ENCODE measurements at regions not wholly inside any gene's neighbourhood (a gene's known extent, or its start where the extent isn't known, plus 50 kb on each side); places are given as distances from the start of the nearest gene placed in this dataset.

DNA sequence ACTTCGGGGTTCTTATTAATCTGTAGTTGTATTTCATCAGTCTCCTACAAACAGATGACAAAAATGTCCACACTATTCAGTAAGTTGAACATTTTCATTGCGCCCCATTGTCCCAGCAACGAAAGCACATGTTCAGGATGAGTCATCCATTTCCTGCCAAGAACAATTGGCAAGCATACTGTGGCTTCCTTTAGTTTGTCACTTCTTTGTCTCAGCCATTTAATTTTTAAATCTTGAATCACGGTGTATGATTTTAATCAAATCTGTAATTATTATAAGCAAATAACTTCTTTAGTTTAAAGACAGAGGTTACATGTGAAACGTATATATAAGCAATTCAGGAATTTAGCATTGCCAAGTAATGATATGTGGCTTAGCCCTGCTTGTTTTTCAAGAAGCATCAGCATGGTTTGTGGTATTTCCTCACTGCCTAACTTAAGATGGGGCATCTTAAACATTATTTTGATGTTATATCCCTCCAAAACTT, 211.3 kb upstream of the KRR1 start:
- peak; percentile 24 for DNase-seq (ENCODE audit: low read depth)

DNA sequence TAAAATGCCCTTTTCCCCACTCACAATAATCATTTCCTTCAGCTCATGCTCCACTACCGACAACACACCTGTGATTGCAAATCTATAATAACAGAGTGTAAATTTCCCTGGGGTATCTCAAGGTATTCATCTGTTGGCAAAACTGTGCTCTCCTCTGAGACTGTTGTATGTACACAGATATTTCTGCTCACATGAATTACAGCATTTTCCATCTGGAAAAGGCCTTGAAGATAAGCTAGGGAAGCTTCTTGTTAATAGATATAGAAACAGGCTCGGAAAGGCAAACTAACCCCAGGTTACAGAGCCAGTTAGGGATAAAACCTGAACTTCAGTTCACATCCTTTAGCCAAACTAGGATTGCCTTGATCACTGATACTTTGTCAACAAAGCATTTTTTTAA, 210.4 kb upstream of the KRR1 start:
- DNase-seq (ENCODE audit: low read depth) = no peak

DNA sequence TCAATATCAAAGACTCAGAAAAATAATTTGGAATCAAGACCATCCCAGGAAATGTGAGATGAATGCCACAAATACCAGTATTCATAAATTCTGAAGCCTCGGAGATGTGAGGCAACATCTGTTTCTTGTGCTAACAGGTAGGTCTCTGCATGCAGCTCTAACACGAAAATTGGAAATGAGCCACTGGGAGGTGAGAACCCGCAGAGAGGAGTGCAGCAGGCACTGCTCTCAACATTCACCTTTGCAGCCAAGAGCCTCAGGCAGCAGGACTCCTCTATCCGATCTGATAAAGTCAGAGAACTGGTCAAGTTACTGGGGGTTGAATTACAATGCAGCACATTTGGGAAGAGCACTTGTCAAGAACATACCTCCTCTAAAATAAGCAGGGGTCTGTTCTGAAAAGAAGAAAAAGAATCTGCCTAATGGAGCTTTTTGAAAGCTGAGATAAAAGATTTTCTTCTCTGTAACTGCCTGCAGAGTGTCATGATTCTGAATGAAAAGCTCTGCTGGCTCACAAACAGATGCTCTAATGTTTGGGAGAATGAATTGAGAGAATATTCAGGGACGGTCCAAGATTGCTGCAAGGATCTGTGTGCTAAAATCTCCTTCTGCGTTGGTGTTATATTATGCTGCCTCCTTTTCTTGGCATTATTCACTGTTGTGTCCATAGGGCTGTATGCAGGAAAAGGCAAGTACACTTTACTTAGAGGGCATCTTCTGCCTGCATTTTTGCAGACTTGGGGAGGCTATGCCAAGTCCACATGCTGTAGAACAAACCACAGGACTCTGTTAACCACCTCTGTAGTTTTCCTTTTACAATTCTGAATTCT, 209.6 kb upstream of the KRR1 start:
- no peak for DNase-seq (ENCODE audit: low read depth)

DNA sequence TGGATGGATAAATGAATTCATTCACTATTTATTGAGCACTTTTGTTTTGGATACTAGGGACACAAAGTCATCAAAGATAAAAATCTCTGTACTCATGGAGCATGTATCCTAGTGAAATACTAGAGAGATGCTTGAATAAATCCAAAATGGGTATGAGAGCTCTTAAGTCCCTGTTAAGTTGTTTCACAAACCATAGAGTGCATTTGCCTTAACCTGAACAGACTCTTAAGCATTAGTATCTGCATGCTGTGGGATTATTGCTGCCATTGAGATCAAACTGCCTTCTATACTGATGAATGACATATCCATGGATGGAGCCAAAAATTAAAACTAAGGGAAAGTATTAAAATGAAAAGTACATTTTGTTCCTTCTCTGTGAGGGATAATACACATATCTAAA, 206.5 kb upstream of the KRR1 start:
- no peak for DNase-seq (ENCODE audit: low read depth)

DNA sequence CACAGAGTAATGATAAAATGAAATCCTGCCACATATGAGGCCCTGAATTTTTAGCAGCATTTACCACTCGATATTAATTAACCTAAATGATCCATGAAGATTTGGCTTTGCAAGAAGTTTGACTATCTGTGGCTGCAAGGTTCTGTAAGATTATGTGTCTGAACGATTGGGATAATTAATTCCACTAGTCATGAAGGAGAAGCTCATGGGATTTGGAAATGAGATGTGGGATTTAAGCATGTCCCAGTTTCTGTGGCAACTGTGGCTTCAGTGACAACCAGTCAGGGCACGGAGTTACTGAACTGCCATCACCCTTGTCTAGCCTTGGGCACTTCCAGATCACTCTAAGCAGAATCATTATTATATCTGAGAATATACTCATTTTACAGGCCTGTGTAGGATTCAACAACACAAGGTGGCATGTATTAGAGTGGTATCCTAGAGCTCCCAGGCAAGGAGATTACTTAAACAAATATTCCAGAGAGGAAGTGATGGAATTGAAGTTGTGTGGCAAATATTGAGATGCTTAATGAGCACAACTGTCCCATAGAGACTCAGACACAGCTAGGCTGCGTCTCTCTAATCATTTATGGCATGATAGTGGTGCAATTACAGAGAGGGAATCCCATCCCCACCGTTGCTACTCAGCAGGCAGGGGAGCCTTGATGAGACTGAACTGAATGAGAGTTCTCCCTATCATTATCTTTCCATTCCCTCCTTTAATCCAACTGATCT, 205.0 kb upstream of the KRR1 start:
- DNase-seq (ENCODE audit: low read depth) = no peak

DNA sequence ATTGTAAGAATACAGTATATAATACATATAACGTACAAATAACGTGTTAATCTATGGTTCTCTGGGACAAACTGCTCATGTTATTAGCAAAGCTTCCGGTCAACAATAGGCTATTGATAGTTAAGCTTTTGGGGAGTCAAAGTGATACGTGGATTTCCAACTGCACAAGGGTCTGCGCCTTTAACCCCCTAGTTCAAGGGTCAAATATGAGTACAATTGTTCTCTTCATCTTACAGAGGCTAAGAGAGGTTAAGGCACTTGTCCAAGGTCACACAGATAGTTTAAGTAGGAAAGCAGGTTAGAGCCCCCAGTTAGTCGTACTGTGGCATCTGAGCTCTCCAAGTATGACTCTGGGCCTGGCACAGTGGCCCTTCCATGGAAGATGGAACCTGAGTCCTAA, 204.3 kb upstream of the KRR1 start:
- no peak for DNase-seq (ENCODE audit: low read depth)

DNA sequence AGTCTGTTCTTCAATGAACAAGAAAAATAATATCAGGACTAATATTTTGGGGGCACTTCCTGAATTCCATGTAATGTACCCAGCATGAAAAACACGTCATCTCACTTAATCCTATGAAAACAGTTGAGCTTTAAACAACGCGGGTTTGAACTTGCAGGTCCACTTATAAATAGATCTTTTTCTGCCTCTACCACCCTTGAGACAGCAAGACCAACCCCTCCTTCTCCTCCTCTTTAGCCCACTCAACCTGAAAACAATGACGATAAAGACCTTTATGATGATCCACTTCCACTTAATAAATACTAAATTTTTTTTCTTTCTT, 203.9 kb upstream of the KRR1 start:
- no peak for DNase-seq (ENCODE audit: low read depth)

DNA sequence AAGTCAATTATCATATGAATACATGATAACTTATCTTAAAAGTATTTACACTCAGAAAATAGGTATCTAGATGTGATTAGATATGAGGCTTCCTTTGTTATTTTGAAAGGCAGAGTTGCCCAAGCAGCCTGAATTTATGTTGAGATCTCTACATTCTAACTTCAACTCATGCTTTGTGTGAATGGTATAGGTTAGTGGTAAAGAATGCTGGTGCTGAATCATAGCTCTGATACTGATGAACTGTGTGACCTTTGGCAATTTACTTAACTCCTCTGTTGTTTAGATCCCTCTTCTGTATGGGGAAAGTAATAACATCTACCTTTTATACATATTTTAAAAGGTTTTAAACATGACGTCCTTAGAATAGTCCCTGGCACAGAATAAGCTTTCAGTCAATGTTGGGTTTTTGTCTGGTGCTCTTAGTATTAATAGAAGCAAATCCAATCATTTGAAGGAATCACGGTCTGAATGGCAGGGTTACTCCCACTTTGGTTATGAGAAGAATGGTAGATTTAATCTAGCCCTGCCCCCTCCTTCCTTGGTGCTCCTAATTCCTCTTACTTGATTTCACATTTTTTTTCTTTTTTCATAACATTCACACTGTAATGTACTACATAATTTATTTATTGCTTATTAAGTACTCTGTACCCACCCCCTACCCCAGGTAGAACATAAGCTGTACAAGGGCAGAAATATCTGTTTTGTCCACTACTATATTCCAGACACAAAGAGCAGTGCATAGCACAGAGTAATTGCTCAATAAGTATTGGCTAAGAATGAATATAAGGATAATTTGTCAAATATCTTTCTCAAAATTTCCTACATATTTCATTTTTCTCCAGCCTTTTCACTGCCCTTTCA, 203.3 kb upstream of the KRR1 start:
- no peak for DNase-seq (ENCODE audit: low read depth)

DNA sequence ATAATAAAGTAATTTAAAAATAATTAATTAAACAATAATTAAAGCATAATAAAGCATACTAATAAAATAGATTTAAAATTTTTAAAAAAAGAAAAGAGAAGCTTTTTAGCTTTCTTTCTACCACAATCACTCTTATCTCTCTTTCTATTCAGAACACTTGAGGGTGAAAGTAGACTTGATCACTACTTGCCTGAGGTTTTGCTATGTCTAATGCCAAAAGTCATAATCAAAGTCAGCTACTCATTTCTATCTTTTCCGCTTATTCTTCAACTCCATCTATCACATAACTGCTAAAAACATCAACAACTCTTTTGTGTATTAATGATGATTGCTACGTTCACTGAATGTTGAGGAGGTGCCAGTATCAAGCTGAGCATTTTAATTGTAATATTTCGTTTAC, 202.0 kb upstream of the KRR1 start:
- DNase-seq (ENCODE audit: low read depth) = no peak

DNA sequence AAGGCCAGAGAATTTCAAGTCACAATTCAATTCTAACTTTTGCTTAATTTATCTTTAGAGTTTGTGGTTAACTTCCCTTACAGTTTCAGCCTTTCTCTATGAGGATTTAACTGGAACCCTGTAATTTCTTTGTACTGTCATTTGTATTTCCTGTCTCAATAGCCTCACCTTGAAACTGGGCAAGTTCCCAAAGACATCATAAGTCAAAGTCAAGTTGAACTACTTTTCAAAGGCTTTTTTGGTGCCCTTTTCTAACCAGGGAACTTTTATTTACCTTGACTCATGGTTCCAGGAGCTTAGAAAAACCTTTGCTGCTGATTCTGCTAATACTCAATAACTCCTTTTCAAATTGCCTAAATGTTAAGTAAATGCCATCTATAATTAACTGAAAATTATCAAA, 200.8 kb upstream of the KRR1 start:
- DNase-seq (ENCODE audit: low read depth) = no peak

DNA sequence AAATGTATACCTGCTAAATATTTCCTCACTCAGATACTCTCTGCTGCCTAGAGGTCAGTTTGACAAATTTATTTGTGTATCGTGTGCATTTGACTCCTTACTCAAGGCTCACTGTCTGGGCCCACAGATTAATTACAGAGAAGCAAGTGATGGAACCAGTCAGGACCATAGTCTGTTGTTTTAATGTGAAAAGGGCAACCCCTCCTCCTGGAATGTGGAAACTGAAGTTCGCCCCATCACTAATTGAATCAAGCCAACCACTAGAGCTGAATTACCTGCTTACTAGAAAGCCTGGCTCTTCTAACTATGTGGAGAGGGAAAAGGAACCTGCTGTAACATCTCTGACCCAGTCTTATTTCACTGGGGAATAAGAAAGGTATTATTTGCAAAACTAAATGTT, 199.9 kb upstream of the KRR1 start:
- DNase-seq (ENCODE audit: low read depth) = no peak

DNA sequence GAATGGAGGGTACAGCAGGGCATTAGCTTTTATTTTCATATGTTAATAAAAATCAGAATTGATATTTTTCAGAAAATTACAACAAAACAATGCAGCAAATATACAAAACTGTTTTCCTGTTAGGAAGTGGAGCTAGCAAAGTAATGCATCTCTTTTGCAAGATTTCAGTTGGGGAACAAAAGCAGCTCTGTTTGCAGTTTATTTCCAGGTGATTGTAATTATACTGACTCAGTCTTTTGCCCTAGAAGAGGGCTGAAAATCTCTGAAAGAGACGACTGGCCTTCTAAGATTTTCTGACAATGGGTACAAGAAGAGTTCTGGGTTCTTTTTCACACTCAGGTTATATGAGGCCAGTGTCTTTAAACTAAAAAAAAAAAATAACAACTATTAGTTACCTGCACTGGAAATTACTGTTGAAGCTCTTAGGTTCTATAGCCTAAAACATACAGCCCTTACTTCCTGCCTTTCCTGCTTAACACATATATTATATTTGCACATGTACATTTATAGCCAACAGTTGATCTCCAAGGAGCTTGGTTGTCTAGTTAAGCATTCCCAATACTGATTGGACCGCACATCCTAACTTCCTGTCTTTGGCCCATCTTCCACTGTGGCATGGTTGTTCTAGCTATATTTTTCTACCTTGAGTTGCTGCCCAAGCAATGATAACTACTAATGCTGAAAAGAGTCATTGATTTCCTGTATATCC, 199.1 kb upstream of the KRR1 start:
- DNase-seq (ENCODE audit: low read depth) = no peak

DNA sequence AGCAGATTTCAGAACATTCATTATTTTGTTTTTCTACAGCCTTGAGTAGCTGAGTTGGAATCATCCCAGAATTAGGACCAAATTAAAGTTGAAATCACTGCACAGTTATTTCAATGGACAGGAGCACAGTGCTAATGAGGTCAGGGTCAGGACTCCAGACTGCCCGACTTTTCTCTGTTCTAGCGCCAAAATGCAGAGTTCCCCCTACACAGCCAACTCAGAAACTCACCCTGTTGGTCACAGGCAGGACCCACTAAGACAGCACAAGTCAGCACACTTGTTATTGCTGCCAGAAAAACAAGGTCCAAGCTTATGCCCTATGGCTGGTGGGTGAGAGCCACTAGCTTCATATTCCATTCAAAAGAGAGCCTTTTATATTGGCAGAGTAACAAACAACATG, 198.1 kb upstream of the KRR1 start:
- DNase-seq (ENCODE audit: low read depth) = no peak

DNA sequence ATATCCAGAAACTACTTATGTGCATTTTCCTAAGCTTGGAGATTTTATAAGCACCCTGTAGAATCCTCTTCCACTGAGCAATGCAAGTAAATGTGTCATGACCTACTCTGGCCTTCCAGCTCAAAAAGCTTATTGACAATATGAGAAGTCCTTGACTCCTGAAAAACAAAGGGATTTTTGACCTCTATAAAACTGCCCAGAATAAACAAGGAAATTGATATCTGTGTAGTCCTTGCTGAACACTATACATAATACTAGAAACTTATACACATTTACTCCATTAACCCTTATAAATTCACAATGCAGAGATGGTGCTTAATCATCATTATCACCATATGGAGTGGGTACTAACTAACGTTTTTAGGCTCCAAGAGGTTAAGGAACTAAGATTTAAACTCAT, 197.4 kb upstream of the KRR1 start:
- no peak for DNase-seq (ENCODE audit: low read depth)

DNA sequence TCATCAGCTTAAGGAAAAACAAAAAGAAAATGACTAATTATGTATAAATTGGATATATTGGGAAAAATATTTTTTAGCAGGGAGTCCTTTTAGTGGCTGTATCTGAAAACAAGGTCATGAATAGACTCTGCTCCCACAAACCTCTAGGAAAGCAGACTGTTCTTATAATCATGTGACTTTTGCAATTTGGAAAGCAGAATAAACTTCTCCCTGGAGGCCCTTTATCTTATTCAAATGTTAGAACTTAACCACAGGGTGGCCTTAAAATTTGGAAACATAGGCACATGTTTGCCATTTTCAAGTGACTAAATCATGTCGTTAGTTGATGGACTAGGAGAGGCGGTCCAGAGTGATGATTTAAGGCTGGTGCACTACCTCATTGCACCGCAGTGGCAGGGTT, 196.6 kb upstream of the KRR1 start:
- DNase-seq (ENCODE audit: low read depth) = no peak

DNA sequence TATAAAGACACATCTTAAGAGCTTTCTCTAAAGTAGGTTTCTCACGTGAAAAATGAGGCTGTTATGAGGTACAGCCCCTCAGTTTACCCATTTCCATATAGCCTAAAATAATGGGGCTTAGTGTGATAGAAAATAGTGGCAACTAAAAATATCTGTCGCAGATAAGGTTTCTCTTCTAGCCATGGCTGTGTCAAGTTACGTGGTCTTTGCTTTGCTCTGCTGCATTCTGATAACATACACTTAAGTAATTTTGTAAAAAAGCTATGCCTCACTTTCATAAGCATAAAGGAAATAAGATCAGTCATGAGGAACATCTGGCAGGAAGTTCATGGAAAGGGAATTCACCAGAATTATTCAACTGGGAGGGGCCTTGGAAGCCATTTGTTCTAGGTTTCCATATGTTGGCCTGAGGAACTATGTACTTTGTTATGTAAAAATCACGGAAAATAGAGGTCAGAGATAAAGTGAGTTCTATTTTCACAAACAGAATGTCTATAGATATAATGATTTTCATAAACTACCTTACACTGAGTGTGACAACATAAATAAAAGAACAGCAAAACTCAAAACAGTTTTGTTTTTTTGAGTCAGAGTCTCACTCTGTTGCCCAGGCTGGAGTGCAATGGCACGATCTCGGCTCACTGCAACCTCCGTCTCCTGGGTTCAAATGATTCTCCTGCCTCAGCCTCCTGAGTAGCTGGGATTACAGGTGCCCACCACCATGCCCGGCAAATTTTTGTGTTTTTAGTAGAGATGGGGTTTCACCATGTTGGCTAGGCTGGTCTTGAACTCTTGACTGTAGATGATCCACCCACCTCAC, 195.6 kb upstream of the KRR1 start:
- no peak for DNase-seq (ENCODE audit: low read depth)

DNA sequence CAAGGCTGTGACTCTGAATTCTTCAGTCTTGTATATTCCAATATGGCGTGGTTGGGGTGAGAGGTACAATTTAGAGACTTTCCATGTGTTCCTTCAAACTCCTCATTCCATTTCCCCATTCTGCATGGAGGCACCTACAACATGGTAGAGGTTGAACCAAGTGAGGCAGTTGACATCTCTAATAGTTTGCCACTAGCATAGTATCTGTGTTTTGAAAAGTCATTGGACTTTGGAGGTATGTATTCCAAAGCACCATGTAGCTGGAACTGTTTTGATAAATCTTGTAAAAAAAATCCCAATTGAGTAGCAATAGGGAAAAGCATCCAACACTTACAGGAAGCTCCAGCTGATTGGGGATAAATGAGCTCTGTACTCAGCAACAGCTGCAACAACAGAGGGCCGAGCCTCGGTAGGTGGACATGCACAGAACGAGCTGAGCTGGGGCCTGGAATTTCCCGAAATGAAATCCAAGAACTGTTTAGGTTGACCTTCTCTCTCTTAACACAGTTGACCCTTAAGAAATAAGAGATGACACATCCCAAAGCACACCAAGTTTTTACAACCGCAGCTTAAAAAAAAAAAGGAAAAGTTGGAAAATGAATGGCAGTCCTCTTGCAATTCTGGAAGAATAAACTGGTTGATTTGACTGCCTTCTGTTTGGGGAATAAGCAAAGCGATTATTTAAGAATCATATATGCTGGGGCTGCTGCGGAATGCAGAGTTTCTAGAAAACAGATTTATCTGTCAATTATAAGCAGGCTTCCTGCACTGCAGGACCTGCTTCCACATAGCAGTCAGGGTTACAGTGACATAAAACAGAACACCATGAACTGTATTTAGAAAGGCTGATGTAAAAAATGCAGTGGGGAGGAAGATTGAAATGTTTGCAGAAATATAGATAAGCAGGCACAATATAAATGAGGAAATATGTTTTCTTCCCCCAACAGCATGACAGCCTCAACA, 194.6 kb upstream of the KRR1 start:
- no peak for DNase-seq (ENCODE audit: low read depth)

DNA sequence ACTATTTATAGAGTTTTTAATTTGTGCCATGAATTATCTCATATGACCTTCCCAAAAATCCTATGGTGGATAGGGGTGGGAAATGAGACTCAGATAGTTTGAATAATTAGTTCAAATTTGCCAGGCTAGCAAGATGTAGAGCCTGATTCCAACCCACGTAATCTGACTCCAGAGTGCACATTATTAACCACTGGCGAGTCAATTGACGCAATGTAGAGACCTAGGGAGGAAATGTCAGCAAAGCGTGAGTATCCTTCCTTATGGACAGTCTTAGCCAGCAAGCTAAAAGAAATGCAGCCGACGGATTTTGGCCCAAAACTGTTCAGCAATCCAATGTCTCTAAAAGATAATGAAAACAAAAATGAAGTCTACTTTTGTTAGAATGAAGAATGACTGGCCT, 193.3 kb upstream of the KRR1 start:
- DNase-seq (ENCODE audit: low read depth) = no peak

DNA sequence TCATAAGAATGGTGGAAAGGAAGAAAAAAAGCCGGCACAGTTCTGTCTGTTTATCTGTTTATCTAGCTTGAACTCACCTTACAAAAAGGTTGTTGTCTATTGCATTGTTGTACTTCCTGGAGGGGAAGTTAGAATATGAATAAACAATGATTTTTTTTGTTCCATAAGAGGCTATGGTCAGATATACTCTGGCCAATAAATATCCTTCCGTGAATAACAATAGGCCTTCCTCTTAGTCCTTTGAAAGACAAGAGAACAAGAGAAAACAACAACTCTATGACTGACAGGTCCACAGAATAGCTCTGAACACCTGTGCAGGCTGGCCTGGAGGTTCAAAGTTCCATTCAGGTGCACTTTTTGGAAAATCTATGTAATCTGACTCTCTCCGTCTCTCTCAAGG, 192.8 kb upstream of the KRR1 start:
- no peak for DNase-seq (ENCODE audit: low read depth)

DNA sequence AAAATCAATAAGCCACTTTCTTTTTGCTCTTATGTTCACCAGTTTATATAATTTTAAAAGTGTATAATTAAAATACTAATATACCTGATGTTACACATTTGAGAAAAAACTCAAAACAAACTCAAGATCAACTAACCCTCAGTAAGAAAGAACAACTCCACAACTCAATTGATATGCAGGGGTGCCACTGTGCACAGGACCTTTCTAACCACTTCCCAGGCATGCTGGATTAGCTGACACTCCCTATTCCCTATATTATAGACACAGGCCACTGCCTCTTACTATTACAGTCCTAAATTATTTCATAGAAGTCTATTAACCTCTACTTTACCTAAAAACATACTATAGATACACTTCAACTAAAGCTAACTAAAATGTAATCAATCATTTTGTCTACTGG, 191.7 kb upstream of the KRR1 start:
- no peak for DNase-seq (ENCODE audit: low read depth)

Data from activated T-cell treated with anti-CD3 and anti-CD28 coated beads for 24 hours (primary cell).